ENCODE measurements at regions not wholly inside any gene's neighbourhood (a gene's known extent, or its start where the extent isn't known, plus 50 kb on each side); places are given as distances from the start of the nearest gene placed in this dataset.

- no peak overlapping the region for H3K4me3 ChIP-seq (ENCODE audit: low read length)
- no peaks in the 10 kb centered on the region for H3K4me1 ChIP-seq (ENCODE audit: control insufficient read depth, insufficient read depth, low read length)
- no peak overlapping the region for H3K9ac ChIP-seq (ENCODE audit: low read depth, low read length)
- H3K27me3 ChIP-seq (ENCODE audit: control insufficient read depth, insufficient read depth, low read length) = no peaks in the 10 kb centered on the region
- H3K9me3 ChIP-seq (replicated peaks; ENCODE audit: low read length) = no peaks in the 10 kb centered on the region
- H3K36me3 ChIP-seq (ENCODE audit: insufficient read depth, low read length) = no peaks in the 10 kb centered on the region
- no peak overlapping the region for H3K4me2 ChIP-seq (ENCODE audit: low read length)
Observed at GRCh38 chr4:32199639-32200038, 1479.5 kb downstream of the PCDH7 start.

GRCh38 chr4:32203340-32203739 lies 1483.2 kb downstream of the PCDH7 start:
- Histone ChIP-seq H3K4me1 (ENCODE audit: control insufficient read depth, insufficient read depth, low read length) (no peaks in the 10 kb centered on the region), H3K9ac (ENCODE audit: low read depth, low read length) (no peak overlapping the region), H3K4me2 (ENCODE audit: low read length) (no peak overlapping the region), H3K4me3 (ENCODE audit: low read length) (no peak overlapping the region), H3K27me3 (ENCODE audit: control insufficient read depth, insufficient read depth, low read length) (no peaks in the 10 kb centered on the region), H3K9me3 (replicated peaks; ENCODE audit: low read length) (no peaks in the 10 kb centered on the region), H3K36me3 (ENCODE audit: insufficient read depth, low read length) (no peaks in the 10 kb centered on the region)

- Histone ChIP-seq H3K9me3 (replicated peaks; ENCODE audit: low read length) (no peaks in the 10 kb centered on the region), H3K4me2 (ENCODE audit: low read length) (no peak overlapping the region), H3K4me1 (ENCODE audit: control insufficient read depth, insufficient read depth, low read length) (no peaks in the 10 kb centered on the region), H3K36me3 (ENCODE audit: insufficient read depth, low read length) (no peaks in the 10 kb centered on the region), H3K9ac (ENCODE audit: low read depth, low read length) (no peak overlapping the region), H3K4me3 (ENCODE audit: low read length) (no peak overlapping the region), H3K27me3 (ENCODE audit: control insufficient read depth, insufficient read depth, low read length) (no peaks in the 10 kb centered on the region)
Observed at GRCh38 chr4:32206756-32207155, 1486.6 kb downstream of the PCDH7 start.

DNA sequence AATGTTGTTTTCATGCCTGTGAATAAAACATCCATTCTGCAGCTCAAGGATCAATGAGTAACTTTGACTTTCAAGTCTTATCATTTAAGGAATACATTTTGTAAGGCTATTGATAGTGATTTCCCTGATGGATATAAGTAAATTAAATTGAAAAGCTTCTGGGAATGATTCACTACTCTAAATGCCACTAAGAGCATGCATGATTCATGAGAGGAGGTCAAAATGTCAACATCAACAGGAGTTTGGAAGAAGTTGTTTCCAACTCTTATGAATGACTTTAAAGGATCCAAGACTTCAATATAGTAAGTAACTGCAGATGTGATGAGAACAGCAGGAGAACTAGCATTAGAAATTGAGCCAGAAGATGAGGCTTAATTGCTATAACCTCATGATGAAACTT lies 1487.3 kb downstream of the PCDH7 start:
- Histone ChIP-seq H3K36me3 (ENCODE audit: insufficient read depth, low read length) (no peaks in the 10 kb centered on the region), H3K4me1 (ENCODE audit: control insufficient read depth, insufficient read depth, low read length) (no peaks in the 10 kb centered on the region), H3K9me3 (replicated peaks; ENCODE audit: low read length) (no peaks in the 10 kb centered on the region), H3K9ac (ENCODE audit: low read depth, low read length) (no peak overlapping the region), H3K27me3 (ENCODE audit: control insufficient read depth, insufficient read depth, low read length) (no peaks in the 10 kb centered on the region), H3K4me3 (ENCODE audit: low read length) (no peak overlapping the region), H3K4me2 (ENCODE audit: low read length) (no peak overlapping the region)

- Histone ChIP-seq H3K4me2 (ENCODE audit: low read length) (no peak overlapping the region), H3K27me3 (ENCODE audit: control insufficient read depth, insufficient read depth, low read length) (no peaks in the 10 kb centered on the region), H3K9me3 (replicated peaks; ENCODE audit: low read length) (no peaks in the 10 kb centered on the region), H3K36me3 (ENCODE audit: insufficient read depth, low read length) (no peaks in the 10 kb centered on the region), H3K4me3 (ENCODE audit: low read length) (no peak overlapping the region), H3K9ac (ENCODE audit: low read depth, low read length) (no peak overlapping the region), H3K4me1 (ENCODE audit: control insufficient read depth, insufficient read depth, low read length) (no peaks in the 10 kb centered on the region)
Observed at GRCh38 chr4:32215277-32215676, 1495.1 kb downstream of the PCDH7 start.

DNA sequence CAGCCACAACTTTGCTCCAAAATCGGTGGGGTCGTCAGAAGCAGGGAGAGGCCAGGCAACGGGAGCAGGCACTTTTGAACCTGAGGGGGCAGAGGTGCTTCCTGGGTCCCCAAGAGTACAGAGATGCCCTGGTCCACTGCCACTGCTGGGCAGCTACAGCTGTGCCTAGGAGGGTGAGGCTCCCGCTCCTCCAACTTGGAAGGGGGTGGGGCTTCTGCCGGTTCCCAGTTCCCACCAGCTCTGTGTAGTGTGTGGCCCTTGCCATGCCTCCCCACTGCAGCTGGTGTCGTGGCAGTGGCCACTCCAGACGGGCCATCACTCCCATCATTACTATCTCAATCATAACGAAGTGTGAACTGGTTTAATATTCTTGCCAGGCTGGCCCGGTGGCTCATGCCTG lies 1496.3 kb downstream of the PCDH7 start:
- Histone ChIP-seq H3K4me2 (ENCODE audit: low read length) (no peak overlapping the region), H3K36me3 (ENCODE audit: insufficient read depth, low read length) (no peaks in the 10 kb centered on the region), H3K9ac (ENCODE audit: low read depth, low read length) (no peak overlapping the region), H3K4me3 (ENCODE audit: low read length) (no peak overlapping the region), H3K27me3 (ENCODE audit: control insufficient read depth, insufficient read depth, low read length) (no peaks in the 10 kb centered on the region), H3K4me1 (ENCODE audit: control insufficient read depth, insufficient read depth, low read length) (no peaks in the 10 kb centered on the region), H3K9me3 (replicated peaks; ENCODE audit: low read length) (no peaks in the 10 kb centered on the region)

DNA sequence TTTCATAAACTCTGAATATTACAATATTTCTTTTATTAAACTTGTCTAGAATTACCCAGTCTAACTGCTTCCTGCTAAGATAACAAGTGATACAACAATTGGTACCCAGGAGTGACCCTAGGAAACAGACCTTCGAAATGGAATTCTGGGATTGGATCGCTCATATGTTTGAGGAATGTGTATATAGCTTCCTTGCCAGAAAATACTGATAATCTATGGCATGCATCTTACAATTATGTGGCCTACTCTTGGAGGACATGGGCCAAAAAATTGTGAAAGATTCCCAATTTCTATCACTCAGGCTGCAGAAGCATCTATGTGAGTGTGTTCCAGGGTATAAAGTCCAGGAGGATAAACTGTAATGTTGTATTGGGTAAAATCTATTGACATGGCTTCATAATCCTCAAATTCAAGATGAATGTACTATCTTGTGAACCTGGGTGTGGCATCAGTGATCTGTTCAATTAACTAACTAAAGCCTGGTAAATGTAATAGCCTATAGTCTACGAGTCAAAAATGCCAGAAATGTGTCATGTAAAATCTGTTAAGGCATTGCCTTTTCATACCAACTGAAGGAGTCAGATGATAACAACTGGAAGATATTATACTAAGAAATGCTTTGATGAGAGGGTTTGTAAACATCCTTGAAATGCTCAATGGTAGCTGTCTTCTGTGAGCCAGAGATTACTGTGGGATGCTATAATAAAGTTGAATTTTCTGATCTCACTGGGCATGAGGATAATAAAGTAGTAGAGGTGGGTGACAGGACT lies 1499.3 kb downstream of the PCDH7 start:
- no peak overlapping the region for H3K9ac ChIP-seq (ENCODE audit: low read depth, low read length)
- H3K36me3 ChIP-seq (ENCODE audit: insufficient read depth, low read length) = no peaks in the 10 kb centered on the region
- no peak overlapping the region for H3K4me2 ChIP-seq (ENCODE audit: low read length)
- H3K4me3 ChIP-seq (ENCODE audit: low read length) = no peak overlapping the region
- H3K9me3 ChIP-seq (replicated peaks; ENCODE audit: low read length) = no peaks in the 10 kb centered on the region
- no peaks in the 10 kb centered on the region for H3K27me3 ChIP-seq (ENCODE audit: control insufficient read depth, insufficient read depth, low read length)
- no peaks in the 10 kb centered on the region for H3K4me1 ChIP-seq (ENCODE audit: control insufficient read depth, insufficient read depth, low read length)

GRCh38 chr4:32226204-32226603 lies 1506.0 kb downstream of the PCDH7 start:
- Histone ChIP-seq H3K4me3 (ENCODE audit: low read length) (no peak overlapping the region), H3K9me3 (replicated peaks; ENCODE audit: low read length) (no peaks in the 10 kb centered on the region)

DNA sequence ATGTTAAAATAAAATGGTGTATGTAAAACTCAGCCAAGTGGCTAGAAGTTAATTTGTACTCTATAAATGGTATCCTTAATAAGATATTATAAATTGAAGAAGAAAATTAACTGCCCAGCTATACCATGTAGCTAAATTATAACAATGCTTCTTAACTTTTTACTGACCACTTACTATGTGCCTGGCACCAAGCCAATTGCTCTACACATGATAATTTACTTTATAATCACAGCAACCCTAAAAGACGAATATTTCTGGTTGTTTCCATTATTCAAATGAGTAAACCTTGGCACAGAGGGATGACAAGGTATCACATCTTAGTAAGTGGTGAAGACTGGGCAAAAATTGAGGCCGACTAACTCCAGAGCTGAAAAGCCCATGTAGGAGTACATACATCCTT lies 1506.6 kb downstream of the PCDH7 start:
- Histone ChIP-seq H3K27me3 (ENCODE audit: control insufficient read depth, insufficient read depth, low read length) (no peaks in the 10 kb centered on the region), H3K4me2 (ENCODE audit: low read length) (no peak overlapping the region), H3K9me3 (replicated peaks; ENCODE audit: low read length) (no peaks in the 10 kb centered on the region), H3K36me3 (ENCODE audit: insufficient read depth, low read length) (no peaks in the 10 kb centered on the region), H3K9ac (ENCODE audit: low read depth, low read length) (no peak overlapping the region), H3K4me3 (ENCODE audit: low read length) (no peak overlapping the region), H3K4me1 (ENCODE audit: control insufficient read depth, insufficient read depth, low read length) (no peaks in the 10 kb centered on the region)

More at GRCh38 chr4:32226204-32226603, 1506.0 kb downstream of the PCDH7 start:
- no peaks in the 10 kb centered on the region for H3K27me3 ChIP-seq (ENCODE audit: control insufficient read depth, insufficient read depth, low read length)
- no peak overlapping the region for H3K4me2 ChIP-seq (ENCODE audit: low read length)
- no peak overlapping the region for H3K9ac ChIP-seq (ENCODE audit: low read depth, low read length)
- H3K36me3 ChIP-seq (ENCODE audit: insufficient read depth, low read length) = no peaks in the 10 kb centered on the region
- H3K4me1 ChIP-seq (ENCODE audit: control insufficient read depth, insufficient read depth, low read length) = no peaks in the 10 kb centered on the region

DNA sequence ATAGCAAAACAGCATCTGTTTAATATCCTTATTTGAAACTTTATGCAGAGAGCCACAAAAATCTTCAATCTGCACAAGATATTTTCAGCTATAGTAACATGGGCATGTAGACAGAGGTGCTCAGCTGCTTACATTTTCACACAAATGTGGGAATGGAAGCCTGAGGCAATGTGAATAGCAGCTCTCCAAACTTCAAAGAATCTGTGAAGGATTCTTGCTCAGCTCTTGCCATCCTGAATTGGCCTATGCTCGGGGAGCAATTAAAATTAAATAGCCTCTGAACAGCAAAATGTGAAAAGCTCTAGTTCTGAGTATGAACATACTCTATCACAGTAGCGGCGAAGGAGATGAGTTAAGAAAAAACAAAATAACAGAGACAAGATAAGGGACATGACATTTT lies 1523.8 kb downstream of the PCDH7 start:
- Histone ChIP-seq H3K4me3 (ENCODE audit: low read length) (no peak overlapping the region), H3K4me1 (ENCODE audit: control insufficient read depth, insufficient read depth, low read length) (no peaks in the 10 kb centered on the region), H3K27me3 (ENCODE audit: control insufficient read depth, insufficient read depth, low read length) (no peaks in the 10 kb centered on the region), H3K4me2 (ENCODE audit: low read length) (no peak overlapping the region), H3K36me3 (ENCODE audit: insufficient read depth, low read length) (no peaks in the 10 kb centered on the region), H3K9ac (ENCODE audit: low read depth, low read length) (no peak overlapping the region), H3K9me3 (replicated peaks; ENCODE audit: low read length) (no peaks in the 10 kb centered on the region)

DNA sequence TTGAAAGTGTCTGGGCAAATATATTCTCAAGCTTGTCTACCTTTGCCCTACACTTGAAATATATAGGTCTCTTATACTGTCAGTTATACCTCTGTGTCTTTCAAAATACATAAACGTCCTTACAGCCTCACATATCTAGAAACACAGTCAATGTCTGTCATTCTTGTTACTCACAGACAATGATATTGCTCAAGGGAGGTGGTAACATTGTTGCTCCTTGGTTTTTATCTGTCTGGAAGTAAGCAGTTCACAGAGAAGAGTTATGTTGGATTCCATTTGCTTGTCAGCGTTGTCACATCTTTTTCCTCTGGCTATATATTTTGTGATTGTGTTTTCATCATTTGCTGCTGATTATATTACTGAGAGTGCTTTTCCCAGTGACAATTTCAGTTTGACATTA lies 1528.9 kb downstream of the PCDH7 start:
- Histone ChIP-seq H3K4me2 (ENCODE audit: low read length) (no peak overlapping the region), H3K9me3 (replicated peaks; ENCODE audit: low read length) (no peaks in the 10 kb centered on the region), H3K9ac (ENCODE audit: low read depth, low read length) (no peak overlapping the region), H3K36me3 (ENCODE audit: insufficient read depth, low read length) (no peaks in the 10 kb centered on the region), H3K4me1 (ENCODE audit: control insufficient read depth, insufficient read depth, low read length) (no peaks in the 10 kb centered on the region), H3K27me3 (ENCODE audit: control insufficient read depth, insufficient read depth, low read length) (no peaks in the 10 kb centered on the region), H3K4me3 (ENCODE audit: low read length) (no peak overlapping the region)

GRCh38 chr4:32251126-32251525 lies 1531.0 kb downstream of the PCDH7 start:
- H3K9ac ChIP-seq (ENCODE audit: low read depth, low read length) = no peak overlapping the region
- no peaks in the 10 kb centered on the region for H3K9me3 ChIP-seq (replicated peaks; ENCODE audit: low read length)
- no peaks in the 10 kb centered on the region for H3K4me1 ChIP-seq (ENCODE audit: control insufficient read depth, insufficient read depth, low read length)
- H3K4me2 ChIP-seq (ENCODE audit: low read length) = no peak overlapping the region
- H3K27me3 ChIP-seq (ENCODE audit: control insufficient read depth, insufficient read depth, low read length) = no peaks in the 10 kb centered on the region
- H3K4me3 ChIP-seq (ENCODE audit: low read length) = no peak overlapping the region
- no peaks in the 10 kb centered on the region for H3K36me3 ChIP-seq (ENCODE audit: insufficient read depth, low read length)
